Right forelimb (tissue), 1 donor: ENCODE measurements at regions not wholly inside any gene's neighbourhood (a gene's known extent, or its start where the extent isn't known, plus 50 kb on each side); places are given as distances from the start of the nearest gene placed in this dataset.
"Not testable (repeated sequence)": the region's sequence is repeated elsewhere in the genome, so short reads cannot be mapped to it uniquely, and the experiment has no call there.

Experiments
- DNase-seq: peaks from one replicate; pipeline ENCODE4 v3.0.0-alpha.2; 2018

GRCh38 chr15:39413558-39413957, 167.3 kb upstream of the THBS1 start:
- no peak for DNase-seq

DNA sequence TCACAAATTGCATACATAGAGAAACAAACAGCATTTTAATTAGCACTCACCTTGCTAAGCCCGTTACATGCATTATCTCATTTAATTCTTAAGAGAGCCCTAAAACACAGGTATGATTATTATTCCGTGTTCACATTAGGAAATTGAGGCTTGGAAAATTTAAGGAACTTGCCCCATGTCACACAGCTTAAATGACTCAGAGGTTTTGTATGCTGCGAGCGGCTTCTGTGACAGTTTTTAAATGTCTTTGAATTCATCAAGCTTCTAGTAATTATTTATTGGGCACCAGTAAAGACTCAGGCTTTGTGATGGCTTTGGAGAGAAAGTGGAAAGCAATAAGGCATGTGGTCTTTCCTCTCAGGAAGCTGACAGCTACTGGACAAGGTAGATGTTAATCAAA, 166.7 kb upstream of the THBS1 start:
- DNase-seq = no peak

- DNase-seq = no peak
These were observed 165.2 kb upstream of the THBS1 start for GRCh38 chr15:39415634-39416033.

- DNase-seq = no peak
These were observed 164.6 kb upstream of the THBS1 start for GRCh38 chr15:39416258-39416657.

DNA sequence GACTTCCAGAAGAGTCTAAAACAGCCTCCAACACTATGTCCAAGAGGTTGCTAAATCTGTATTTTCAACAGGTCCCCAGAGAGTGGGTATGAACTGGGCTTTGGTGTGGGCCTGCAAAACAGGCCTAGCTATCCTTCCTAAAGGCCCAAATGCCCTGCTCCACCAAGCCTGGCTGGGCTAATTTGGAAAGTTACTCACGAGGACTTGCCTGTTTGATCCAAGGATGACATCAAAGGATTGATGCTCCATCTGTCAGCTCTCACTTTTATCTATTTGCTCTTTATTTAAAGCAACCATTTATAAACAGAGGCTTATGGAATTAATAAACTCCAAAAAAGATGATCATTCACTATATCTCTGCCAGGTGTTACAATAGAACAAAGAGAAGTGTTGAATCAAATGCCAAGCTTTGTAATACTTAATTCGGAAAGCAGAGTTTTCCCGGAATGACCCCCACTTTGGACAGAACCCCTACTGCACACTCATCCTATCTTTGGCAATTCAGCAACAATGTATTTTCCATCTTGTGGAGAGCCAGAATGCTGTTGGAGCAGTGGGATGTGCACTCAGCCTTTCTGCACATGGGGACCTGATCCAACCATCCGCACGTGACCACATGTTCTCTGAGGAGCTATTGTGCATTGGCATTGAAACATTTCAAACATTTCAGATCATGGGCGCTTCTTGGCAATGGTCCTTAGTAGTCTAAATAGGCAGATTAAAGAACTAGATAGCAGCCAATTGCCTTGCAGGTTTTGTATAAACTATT, 163.3 kb upstream of the THBS1 start:
- DNase-seq = no peak

DNA sequence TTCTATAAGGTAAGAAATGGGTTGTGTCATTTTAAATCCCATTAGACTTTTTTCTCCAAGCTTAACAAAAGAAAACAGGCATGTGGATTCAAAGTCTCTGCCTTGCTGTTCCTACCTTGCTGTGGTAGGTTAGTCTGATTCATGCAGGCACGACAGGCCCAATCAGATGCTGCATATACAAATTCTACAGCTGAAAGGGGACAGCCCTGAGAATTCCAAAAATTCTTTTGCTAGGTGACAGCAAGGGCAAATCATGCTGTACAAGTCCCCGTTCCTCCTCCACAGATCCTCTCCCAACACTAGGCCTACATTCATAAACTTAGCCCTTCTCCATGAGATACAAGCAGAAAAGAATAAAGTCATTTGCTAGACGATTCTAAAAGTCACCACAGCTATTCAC, 161.2 kb upstream of the THBS1 start:
- DNase-seq = no peak

- not testable (repeated sequence) for DNase-seq
These were observed 160.6 kb upstream of the THBS1 start for GRCh38 chr15:39420123-39420852.

DNA sequence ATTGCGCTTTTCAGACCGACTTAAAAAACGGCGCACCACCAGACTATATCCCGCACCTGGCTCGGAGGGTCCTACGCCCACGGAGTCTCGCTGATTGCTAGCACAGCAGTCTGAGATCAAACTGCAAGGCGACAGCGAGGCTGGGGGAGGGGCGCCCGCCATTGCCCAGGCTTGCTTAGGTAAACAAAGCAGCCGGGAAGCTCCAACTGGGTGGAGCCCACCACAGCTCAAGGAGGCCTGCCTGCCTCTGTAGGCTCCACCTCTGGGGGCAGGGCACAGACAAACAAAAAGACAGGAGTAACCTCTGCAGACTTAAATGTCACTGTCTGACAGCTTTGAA, 160.1 kb upstream of the THBS1 start:
- not testable (repeated sequence) for DNase-seq

GRCh38 chr15:39426552-39427532, 154.0 kb upstream of the THBS1 start:
- DNase-seq = peak; percentile 59

GRCh38 chr15:39427705-39428104, 153.2 kb upstream of the THBS1 start:
- DNase-seq = no peak

DNA sequence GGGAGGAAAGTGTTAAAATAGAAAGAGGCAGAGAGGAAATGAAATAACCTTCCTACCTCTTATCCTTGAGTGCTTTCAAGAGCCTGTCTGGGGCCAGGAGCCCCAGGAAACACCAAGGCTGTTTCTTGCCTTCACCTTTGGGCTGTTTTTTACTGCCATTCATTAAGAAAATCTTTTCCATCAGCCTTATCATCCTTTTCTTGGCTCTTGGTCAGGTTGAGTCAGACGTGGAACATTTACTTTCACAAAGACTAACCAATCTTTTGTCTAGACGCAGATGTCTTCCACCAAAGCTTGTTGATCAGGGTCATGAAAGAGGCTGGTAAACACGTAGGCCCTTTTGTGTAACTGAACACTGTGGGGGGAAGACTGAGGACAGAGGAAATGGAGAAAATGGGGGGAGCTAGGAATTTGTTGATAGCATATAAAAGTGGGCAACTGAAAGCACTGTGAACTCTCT, 151.0 kb upstream of the THBS1 start:
- no peak for DNase-seq

GRCh38 chr15:39430389-39430788, 150.5 kb upstream of the THBS1 start:
- DNase-seq = no peak

DNA sequence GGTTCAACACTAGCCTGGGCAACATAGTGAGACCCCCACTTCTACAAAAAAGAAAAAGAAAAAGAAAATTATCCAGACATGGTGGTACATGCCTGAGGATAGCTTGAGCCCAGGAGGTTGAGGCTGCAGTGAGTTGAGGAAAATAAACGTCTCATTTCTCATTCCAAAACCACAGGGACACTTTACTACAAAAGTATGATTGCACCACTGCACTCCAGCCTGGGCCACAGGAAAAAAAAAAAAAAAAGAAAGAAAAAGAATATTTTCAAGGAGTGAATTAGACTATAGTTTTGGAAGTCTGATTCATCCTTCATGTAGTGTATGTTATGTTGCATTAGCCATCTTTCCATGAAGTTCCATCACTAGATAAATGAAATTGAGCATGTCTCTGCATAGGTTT, 149.5 kb upstream of the THBS1 start:
- no peak for DNase-seq

DNA sequence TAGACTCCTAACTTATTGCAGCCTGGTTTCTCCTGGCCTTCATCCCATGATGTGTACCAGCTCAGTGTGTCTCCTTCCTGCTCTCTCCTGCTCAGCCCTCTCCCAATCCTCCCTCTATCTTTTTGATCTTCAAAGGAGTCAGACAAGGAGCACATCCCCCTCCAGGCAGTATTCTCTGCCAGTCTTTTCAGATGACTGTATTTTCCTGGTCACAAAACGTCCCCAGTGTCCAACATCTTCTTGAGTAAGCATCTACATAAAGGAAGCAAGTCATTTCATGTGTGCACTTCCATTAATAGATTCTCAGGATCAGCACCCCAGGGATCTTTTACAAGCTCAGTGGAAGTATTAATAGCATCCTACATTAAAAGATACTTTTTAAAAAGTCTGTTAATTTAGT, 148.9 kb upstream of the THBS1 start:
- DNase-seq = no peak

DNA sequence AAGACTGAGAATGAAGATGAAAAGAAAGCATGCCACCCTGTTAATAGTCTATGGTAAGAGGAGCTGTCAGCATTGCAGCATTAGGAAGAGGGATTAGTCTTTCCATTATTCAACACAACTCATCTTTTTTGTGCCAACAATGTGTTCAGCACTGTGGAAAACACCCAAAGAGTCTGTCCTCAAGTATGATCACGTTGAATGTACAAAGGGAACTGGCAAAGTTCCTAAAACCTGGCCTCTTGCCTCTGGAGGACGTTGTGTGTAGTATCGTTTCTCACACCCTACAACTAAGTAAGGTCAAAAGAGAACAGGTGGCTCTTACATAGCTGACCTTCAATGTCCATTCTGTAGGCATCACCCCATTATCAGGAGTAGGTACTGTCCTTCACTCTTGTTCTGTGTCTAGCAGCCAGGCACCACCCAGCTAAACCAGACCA, 147.9 kb upstream of the THBS1 start:
- no peak for DNase-seq

GRCh38 chr15:39433376-39433775, 147.5 kb upstream of the THBS1 start:
- DNase-seq = no peak

DNA sequence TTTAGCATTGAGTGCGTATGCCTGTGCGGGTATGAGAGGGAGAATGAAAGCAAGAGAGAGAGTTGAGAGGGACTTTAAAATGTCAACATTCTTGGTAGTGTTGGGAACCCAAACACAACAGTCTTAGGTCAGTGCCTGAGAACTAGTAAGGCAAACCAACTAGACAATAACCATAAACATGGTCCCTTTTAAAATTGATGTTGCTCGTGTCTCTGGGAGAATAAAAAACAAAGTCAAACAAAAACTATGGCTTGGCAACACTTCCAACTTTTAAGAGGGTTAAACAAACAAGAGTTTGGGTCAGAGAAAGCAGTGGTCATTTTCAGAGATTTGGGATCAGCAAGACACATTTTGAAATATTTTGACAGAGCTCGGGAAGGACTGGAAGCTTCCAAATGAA, 146.7 kb upstream of the THBS1 start:
- no peak for DNase-seq

DNA sequence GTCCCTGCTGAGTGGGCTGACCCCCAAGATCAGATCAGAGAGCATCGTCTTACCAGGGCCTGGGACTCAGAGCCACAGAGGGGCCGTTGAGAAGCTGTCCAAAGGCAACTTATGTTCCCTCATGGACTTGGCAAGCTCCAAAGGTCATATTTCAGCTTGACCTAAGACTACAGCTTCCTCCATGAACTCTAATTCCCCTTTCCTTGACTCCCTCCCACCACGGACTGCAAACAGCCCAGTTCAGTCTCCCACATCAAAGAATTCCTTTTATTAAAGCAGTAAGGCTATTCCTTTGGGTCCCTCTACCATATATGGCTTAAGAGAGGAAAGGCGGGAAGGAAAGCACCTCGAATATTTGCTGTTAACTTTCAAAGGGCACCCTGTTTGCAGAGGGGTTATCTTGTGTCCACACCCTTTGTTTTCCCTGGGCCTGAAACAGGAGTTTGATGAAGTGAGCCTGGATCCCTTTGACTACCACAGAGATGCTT, 146.1 kb upstream of the THBS1 start:
- no peak for DNase-seq

DNA sequence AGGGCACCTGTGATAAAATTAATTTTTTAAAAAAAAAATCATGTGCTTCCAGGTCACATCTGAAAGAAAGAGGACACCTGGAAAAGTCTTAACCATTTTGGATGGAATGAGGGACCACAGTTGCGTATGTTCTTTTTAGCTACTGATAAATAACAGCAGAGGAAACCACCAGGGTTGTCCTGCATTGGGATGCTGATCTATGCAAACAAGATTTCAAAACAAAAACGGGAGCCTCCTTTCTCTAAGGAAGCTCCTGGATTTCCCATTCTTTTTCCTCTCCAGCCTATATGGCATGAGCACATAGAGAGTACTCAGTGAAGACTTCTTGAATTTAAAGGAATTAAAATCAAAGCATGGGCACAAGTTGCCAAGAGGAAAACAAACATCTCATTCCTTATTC, 145.6 kb upstream of the THBS1 start:
- DNase-seq = no peak

DNA sequence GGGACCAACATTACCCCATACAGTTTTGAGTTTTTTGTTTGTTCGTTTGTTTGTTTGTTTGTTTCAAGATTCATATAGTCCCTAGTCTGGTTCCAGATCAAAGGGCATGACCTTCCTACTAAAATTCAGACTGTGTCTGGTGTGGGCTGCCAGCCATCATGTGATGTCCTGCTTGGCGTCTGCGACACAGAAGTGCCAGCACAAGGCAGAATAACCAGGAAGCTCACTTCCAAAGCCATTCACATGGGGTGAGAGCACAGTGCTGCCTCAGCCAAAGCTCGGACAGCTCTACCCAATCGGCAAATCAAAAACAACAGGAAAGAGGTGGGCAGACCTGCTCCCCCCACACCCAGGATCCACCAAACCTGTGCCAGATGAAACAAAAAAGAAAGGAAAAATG, 142.6 kb upstream of the THBS1 start:
- no peak for DNase-seq

- DNase-seq = no peak
These were observed 141.9 kb upstream of the THBS1 start for GRCh38 chr15:39438799-39439592.

DNA sequence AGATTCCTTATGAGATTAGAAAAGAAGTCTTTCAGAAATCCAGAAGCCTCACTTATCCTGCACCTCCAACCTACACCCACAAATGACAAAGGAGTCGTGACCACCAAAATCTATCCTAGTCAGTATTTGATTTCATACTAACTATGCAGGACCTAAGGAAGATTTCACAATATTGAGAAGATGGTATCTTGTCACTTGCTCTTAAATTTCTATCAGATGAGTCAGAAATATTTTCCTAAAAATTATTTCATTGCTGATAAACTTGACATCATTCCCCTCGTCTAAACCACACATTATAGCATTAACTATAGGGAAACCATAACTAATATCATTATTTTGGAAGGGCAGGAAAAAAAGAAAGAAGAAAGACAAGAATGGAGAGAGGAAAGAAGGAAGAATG, 138.0 kb upstream of the THBS1 start:
- DNase-seq = no peak
